ENCODE measurements at regions not wholly inside any gene's neighbourhood (a gene's known extent, or its start where the extent isn't known, plus 50 kb on each side); places are given as distances from the start of the nearest gene placed in this dataset.
"Not testable (repeated sequence)": the region's sequence is repeated elsewhere in the genome, so short reads cannot be mapped to it uniquely, and the experiment has no call there.

DNA sequence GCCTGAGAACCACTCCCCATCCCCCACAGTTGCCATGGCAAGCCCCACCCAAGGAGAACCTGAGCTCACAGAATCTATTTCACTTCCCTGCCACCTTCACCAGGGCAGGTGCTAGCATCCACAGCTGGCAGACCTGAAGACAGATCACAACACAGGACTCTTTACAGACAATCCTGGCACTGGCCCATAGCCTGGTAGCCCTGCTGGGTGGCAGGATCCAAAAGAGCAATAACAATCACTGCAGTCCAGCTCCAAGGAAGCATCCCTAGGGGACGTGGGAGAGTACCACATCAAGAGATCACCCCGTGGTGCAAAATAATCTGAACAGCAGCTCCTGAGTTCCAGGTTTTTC, 463.2 kb upstream of the PIK3R1 start:
- no peak overlapping the region for H3K4me3 Mint-ChIP-seq
- H3K36me3 Mint-ChIP-seq (ENCODE audit: low read depth) = no peaks in the 10 kb centered on the region
- H3K27ac Mint-ChIP-seq = no peak overlapping the region
- no peaks in the 10 kb centered on the region for H3K4me1 Mint-ChIP-seq (ENCODE audit: low read depth)
- intact Hi-C loops (cut with micrococcal nuclease) = no loop called here
- ChIA-PET POLR2A (no interaction called here), CTCF (no interaction called here)
- DNase-seq (no peak), ATAC-seq (no peak)
- peaks cover 9% of the 10 kb centered on the region for H3K9me3 Mint-ChIP-seq
- TF ChIP-seq, protein P1, sequence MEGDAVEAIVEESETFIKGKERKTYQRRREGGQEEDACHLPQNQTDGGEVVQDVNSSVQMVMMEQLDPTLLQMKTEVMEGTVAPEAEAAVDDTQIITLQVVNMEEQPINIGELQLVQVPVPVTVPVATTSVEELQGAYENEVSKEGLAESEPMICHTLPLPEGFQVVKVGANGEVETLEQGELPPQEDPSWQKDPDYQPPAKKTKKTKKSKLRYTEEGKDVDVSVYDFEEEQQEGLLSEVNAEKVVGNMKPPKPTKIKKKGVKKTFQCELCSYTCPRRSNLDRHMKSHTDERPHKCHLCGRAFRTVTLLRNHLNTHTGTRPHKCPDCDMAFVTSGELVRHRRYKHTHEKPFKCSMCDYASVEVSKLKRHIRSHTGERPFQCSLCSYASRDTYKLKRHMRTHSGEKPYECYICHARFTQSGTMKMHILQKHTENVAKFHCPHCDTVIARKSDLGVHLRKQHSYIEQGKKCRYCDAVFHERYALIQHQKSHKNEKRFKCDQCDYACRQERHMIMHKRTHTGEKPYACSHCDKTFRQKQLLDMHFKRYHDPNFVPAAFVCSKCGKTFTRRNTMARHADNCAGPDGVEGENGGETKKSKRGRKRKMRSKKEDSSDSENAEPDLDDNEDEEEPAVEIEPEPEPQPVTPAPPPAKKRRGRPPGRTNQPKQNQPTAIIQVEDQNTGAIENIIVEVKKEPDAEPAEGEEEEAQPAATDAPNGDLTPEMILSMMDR (IDR thresholded peaks at IDR 0.05) = no peak
- no peaks in the 10 kb centered on the region for H3K27me3 Mint-ChIP-seq

DNA sequence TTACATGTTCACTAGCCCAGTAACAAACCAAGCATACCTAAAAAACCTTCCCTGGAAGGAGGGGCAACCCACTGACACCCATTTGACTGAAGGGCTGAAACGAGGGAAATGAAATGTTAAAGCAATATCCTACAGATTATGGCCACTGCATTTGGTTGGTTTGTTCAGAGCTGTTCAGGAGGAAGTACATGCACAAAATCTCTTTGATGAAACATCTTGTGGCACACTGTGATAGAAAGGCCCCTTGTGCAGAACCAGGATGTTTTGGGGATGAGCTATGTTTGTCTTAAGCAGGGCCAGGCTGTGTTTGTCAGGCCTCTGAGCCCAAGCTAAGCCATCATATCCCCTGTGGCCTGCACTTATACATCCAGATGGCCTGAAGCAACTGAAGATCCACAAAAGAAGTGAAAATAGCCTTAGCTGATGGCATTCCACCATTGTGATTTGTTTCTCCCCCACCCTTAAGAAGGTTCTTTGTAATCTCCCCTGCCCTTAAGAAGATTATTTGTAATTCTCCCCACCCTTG, 467.3 kb upstream of the PIK3R1 start:
- DNase-seq (no peak), ATAC-seq (no peak)
- ChIA-PET POLR2A (no interaction called here), CTCF (no interaction called here)
- peaks cover 16% of the 10 kb centered on the region for H3K9me3 Mint-ChIP-seq
- TF ChIP-seq, protein P1 (IDR thresholded peaks at IDR 0.05) = no peak
- no peaks in the 10 kb centered on the region for H3K36me3 Mint-ChIP-seq (ENCODE audit: low read depth)
- no peaks in the 10 kb centered on the region for H3K4me1 Mint-ChIP-seq (ENCODE audit: low read depth)
- no peaks in the 10 kb centered on the region for H3K27me3 Mint-ChIP-seq
- H3K27ac Mint-ChIP-seq = no peak overlapping the region
- no peak overlapping the region for H3K4me3 Mint-ChIP-seq
- intact Hi-C loops (cut with micrococcal nuclease) = no loop called here

DNA sequence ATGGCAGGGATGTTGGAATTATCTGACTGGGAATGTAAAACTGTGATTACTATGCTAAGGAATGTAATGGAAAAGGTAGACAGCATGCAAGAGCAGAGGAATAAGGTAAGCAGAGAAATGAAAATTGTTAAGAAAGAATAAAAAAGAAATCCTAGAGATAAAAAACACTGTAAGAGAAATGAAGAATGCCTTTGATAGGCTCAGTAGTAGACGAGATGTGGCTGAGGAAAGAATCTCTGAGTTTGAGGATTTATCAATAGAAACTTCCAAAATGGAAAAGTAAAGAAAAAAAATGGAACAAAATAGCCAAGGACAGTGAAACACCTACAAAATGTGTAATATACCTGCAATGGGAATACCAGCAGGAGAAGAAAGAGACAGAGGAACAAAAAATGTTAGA, 468.5 kb upstream of the PIK3R1 start:
- Mint-ChIP-seq H3K36me3 (ENCODE audit: low read depth) (no peaks in the 10 kb centered on the region), H3K27ac (no peak overlapping the region), H3K4me3 (no peak overlapping the region), H3K4me1 (ENCODE audit: low read depth) (no peaks in the 10 kb centered on the region), H3K9me3 (peaks cover 14% of the 10 kb centered on the region), H3K27me3 (no peaks in the 10 kb centered on the region)
- intact Hi-C loops (cut with micrococcal nuclease) = no loop called here
- DNase-seq (no peak), ATAC-seq (no peak)
- ChIA-PET CTCF (no interaction called here), POLR2A (no interaction called here)
- TF ChIP-seq, protein P1 (IDR thresholded peaks at IDR 0.05) = no peak

DNA sequence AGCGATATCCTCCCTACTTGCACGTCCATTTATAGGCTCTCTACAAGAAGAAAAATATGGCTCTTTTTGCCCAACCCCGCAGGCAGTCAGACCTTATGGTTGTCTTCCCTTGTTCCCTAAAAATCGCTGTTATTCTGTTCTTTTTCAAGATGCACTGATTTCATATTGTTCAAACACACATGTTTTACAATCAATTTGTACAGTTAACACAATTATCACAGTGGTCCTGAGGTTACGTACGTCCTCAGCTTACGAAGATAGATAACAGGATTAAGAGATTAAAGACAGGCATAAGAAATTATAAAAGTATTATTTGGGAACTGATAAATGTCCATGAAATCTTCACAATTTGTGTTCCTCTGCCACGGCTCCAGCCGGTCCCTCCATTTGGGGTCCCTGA, 468.9 kb upstream of the PIK3R1 start:
- ATAC-seq; H3K36me3 Mint-ChIP-seq (ENCODE audit: low read depth); H3K27ac Mint-ChIP-seq; POLR2A ChIA-PET; intact Hi-C loops (cut with micrococcal nuclease); H3K4me1 Mint-ChIP-seq (ENCODE audit: low read depth); H3K4me3 Mint-ChIP-seq; CTCF ChIA-PET; DNase-seq; H3K27me3 Mint-ChIP-seq: not testable (repeated sequence)
- H3K9me3 Mint-ChIP-seq = peaks cover 14% of the 10 kb centered on the region

DNA sequence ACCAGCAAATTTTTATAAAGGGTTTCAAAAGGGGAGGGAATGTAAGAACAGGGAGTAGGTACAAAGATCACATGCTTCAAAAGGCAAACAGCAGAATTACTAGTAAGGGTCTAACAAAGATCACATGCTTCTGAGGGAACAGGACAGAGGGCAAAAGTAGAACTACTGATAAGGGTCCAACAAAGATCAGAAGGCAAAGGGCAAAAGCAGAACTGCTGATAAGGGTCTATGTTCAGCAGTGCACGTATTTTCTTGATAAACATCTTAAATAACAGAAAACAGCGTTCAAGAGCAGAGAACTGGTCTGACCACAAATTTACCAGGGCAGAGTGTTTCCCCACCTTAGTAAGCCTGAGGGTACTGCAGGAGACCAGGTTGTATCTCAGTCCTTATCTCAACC, 469.5 kb upstream of the PIK3R1 start:
- peaks cover 14% of the 10 kb centered on the region for H3K9me3 Mint-ChIP-seq
- H3K27me3 Mint-ChIP-seq = no peaks in the 10 kb centered on the region
- intact Hi-C loops (cut with micrococcal nuclease) = no loop called here
- POLR2A ChIA-PET = no interaction called here
- no peak overlapping the region for H3K4me3 Mint-ChIP-seq
- ATAC-seq (no peak), DNase-seq (no peak)
- H3K27ac Mint-ChIP-seq = no peak overlapping the region
- no peaks in the 10 kb centered on the region for H3K36me3 Mint-ChIP-seq (ENCODE audit: low read depth)
- H3K4me1 Mint-ChIP-seq (ENCODE audit: low read depth) = no peaks in the 10 kb centered on the region
- CTCF ChIA-PET = no interaction called here
- TF ChIP-seq, protein P1 (IDR thresholded peaks at IDR 0.05) = no peak

DNA sequence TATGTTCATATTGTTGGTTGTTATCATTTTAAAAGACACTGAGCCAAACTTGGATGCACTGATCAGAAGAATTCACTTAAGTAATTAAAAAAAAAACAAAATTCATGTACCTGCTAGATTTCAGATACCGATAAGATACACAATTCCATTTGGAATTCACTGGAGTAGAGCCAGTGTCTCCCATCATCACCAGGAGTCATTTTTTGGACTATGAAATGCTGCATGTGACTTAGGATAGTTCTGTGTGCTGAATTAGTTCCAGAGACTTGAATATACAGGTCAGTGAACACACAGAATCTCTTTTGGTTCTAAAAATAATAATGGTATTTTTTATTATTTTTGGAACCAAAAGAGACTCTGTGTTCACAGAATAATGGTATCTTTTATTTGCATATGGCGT, 482.6 kb upstream of the PIK3R1 start:
- CTCF ChIA-PET = interaction anchor here (1.5 kb wide), 1 partner anchor 14 kb away, joined by 5 read pairs; no protein-coding TSS in a partner anchor
- Mint-ChIP-seq H3K9me3 (no peaks in the 10 kb centered on the region), H3K36me3 (ENCODE audit: low read depth) (no peaks in the 10 kb centered on the region), H3K4me1 (ENCODE audit: low read depth) (no peaks in the 10 kb centered on the region), H3K4me3 (no peak overlapping the region), H3K27me3 (peaks cover 8% of the 10 kb centered on the region), H3K27ac (no peak overlapping the region)
- ATAC-seq = no peak
- POLR2A ChIA-PET = no interaction called here
- intact Hi-C loops (cut with micrococcal nuclease) = no loop called here
- no peak for DNase-seq
- TF ChIP-seq, protein P1 (IDR thresholded peaks at IDR 0.05) = no peak
